Endothelial cell (in vitro differentiated cells): ENCODE measurements at regions not wholly inside any gene's neighbourhood (a gene's known extent, or its start where the extent isn't known, plus 50 kb on each side); places are given as distances from the start of the nearest gene placed in this dataset.

ENCODE experiments used
- DNase-seq: peaks from one replicate; pipeline ENCODE4 v3.0.0; 2021; ENCODE audit warnings: low spot score
- H3K27ac Mint-ChIP-seq: one replicate; pipeline ENCODE4 v1.8.0; 2021; ENCODE audit warnings: mixed read lengths, inconsistent platforms; ENCODE audit not compliant: unreplicated experiment
- H3K27me3 Mint-ChIP-seq: one replicate; pipeline ENCODE4 v1.8.0; 2021; ENCODE audit warnings: mild to moderate bottlenecking, moderate library complexity, mixed read lengths, inconsistent platforms; ENCODE audit not compliant: unreplicated experiment
- H3K36me3 Mint-ChIP-seq: one replicate; pipeline ENCODE4 v1.8.0; 2021; ENCODE audit warnings: mild to moderate bottlenecking, low read depth, mixed read lengths, inconsistent platforms; ENCODE audit not compliant: unreplicated experiment
- H3K4me1 Mint-ChIP-seq: one replicate; pipeline ENCODE4 v1.8.0; 2021; ENCODE audit warnings: mild to moderate bottlenecking, mixed read lengths, inconsistent platforms; ENCODE audit not compliant: unreplicated experiment
- H3K4me3 Mint-ChIP-seq: one replicate; pipeline ENCODE4 v1.8.0; 2021; ENCODE audit warnings: mild to moderate bottlenecking, mixed read lengths, inconsistent platforms; ENCODE audit not compliant: unreplicated experiment
- H3K9me3 Mint-ChIP-seq: one replicate; pipeline ENCODE4 v1.8.0; 2021; ENCODE audit warnings: mixed read lengths, inconsistent platforms; ENCODE audit not compliant: unreplicated experiment
- TF ChIP-seq, protein P1 (sequence below): fragments of 200-600 bp; sonication (generic); IDR thresholded peaks from one replicate; pipeline ENCODE4 v1.5.0; 2021; ENCODE audit warnings: antibody characterized with exemption; ENCODE audit not compliant: unreplicated experiment

DNA sequence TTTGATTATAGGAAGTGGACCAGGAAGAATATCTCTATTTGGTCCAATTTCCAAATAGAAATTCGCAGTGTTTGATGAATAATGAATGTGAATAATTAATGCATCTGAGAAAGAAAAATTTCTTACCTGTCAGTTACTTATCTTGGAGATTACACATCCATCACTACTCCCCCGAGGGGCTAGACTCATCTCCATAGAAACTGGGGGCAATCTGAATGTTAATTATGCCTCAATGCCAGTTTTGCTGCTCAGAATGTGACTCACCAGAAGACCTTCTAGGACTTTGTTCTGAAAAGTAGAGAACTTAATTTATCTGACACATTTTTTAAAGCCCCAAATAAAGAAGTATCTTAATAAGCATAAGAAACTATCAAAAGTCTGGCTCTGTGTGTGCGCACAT lies 233.4 kb upstream of the NR4A3 start:
- Mint-ChIP-seq H3K9me3 (no peaks in the 10 kb centered on the region), H3K27ac (no peak overlapping the region), H3K4me3 (no peak overlapping the region), H3K36me3 (no peaks in the 10 kb centered on the region), H3K4me1 (peaks cover 7% of the 10 kb centered on the region), H3K27me3 (no peaks in the 10 kb centered on the region)
- TF ChIP-seq, protein P1, sequence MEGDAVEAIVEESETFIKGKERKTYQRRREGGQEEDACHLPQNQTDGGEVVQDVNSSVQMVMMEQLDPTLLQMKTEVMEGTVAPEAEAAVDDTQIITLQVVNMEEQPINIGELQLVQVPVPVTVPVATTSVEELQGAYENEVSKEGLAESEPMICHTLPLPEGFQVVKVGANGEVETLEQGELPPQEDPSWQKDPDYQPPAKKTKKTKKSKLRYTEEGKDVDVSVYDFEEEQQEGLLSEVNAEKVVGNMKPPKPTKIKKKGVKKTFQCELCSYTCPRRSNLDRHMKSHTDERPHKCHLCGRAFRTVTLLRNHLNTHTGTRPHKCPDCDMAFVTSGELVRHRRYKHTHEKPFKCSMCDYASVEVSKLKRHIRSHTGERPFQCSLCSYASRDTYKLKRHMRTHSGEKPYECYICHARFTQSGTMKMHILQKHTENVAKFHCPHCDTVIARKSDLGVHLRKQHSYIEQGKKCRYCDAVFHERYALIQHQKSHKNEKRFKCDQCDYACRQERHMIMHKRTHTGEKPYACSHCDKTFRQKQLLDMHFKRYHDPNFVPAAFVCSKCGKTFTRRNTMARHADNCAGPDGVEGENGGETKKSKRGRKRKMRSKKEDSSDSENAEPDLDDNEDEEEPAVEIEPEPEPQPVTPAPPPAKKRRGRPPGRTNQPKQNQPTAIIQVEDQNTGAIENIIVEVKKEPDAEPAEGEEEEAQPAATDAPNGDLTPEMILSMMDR: no peak
- no peak for DNase-seq

GRCh38 chr9:99588747-99589146 lies 232.9 kb upstream of the NR4A3 start:
- no peak for DNase-seq
- Mint-ChIP-seq H3K36me3 (no peaks in the 10 kb centered on the region), H3K4me3 (no peak overlapping the region), H3K27me3 (no peaks in the 10 kb centered on the region), H3K27ac (no peak overlapping the region), H3K4me1 (peaks cover 7% of the 10 kb centered on the region), H3K9me3 (no peaks in the 10 kb centered on the region)
- TF ChIP-seq, protein P1: no peak

GRCh38 chr9:99590410-99590809 lies 231.3 kb upstream of the NR4A3 start:
- peaks cover 7% of the 10 kb centered on the region for H3K4me1 Mint-ChIP-seq

GRCh38 chr9:99590840-99591239 lies 230.8 kb upstream of the NR4A3 start:
- Mint-ChIP-seq H3K27ac (peak overlapping the region; percentile 62), H3K36me3 (no peaks in the 10 kb centered on the region), H3K27me3 (no peaks in the 10 kb centered on the region), H3K4me3 (no peak overlapping the region), H3K9me3 (no peaks in the 10 kb centered on the region), H3K4me1 (peaks cover 7% of the 10 kb centered on the region)
- no peak for DNase-seq
- TF ChIP-seq, protein P1: no peak

More at GRCh38 chr9:99590410-99590809, 231.3 kb upstream of the NR4A3 start:
- Mint-ChIP-seq H3K27me3 (no peaks in the 10 kb centered on the region), H3K27ac (peak overlapping the region; percentile 62), H3K9me3 (no peaks in the 10 kb centered on the region), H3K4me3 (no peak overlapping the region), H3K36me3 (no peaks in the 10 kb centered on the region)
- TF ChIP-seq, protein P1: no peak
- DNase-seq: no peak

DNA sequence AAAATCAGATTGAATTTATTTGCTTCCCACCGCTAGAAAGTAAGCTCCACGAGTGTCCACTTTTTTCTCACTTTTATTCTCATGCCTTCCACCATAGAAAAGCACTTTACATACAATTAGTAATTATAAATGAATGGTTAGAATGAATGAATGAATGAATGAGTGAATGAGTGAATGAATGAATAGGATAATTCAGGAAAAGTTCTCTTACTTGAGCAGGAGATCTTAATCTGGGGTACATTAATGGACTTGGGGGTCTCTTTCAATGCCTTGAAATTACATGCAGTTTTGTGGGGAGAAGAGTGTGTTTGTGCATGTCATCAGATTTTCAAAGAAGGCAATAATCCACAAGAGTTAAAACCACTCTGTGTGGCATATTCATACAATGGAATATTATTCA lies 229.9 kb upstream of the NR4A3 start:
- Mint-ChIP-seq H3K9me3 (no peaks in the 10 kb centered on the region), H3K27ac (no peak overlapping the region), H3K4me3 (no peak overlapping the region), H3K27me3 (no peaks in the 10 kb centered on the region), H3K36me3 (no peaks in the 10 kb centered on the region), H3K4me1 (peaks cover 7% of the 10 kb centered on the region)
- TF ChIP-seq, protein P1: no peak
- no peak for DNase-seq
